GM18867 (cell line): ENCODE measurements at regions not wholly inside any gene's neighbourhood (a gene's known extent, or its start where the extent isn't known, plus 50 kb on each side); places are given as distances from the start of the nearest gene placed in this dataset.

Experiments used
- ATAC-seq: cut with Tn5 transposase; IDR thresholded peaks from one replicate; pipeline ENCODE4 v1.9.1; 2021; ENCODE audit warnings: mild to moderate bottlenecking, moderate library complexity; ENCODE audit not compliant: unreplicated experiment

GRCh38 chr3:182530316-182530715 lies 263.0 kb upstream of the ATP11B start:
- no peak for ATAC-seq

- no peak for ATAC-seq
Measured at GRCh38 chr3:182533394-182533793, 259.9 kb upstream of the ATP11B start.

GRCh38 chr3:182544542-182544941 lies 248.8 kb upstream of the ATP11B start:
- ATAC-seq: no peak

- no peak for ATAC-seq
Measured at GRCh38 chr3:182562274-182562673, 231.0 kb upstream of the ATP11B start.

GRCh38 chr3:182565916-182566796 lies 227.1 kb upstream of the ATP11B start:
- no peak for ATAC-seq

GRCh38 chr3:182567700-182568099 lies 225.6 kb upstream of the ATP11B start:
- no peak for ATAC-seq

GRCh38 chr3:182568261-182568660 lies 225.0 kb upstream of the ATP11B start:
- no peak for ATAC-seq

GRCh38 chr3:182568876-182569275 lies 224.4 kb upstream of the ATP11B start:
- ATAC-seq: no peak

- ATAC-seq: no peak
Measured at GRCh38 chr3:182570946-182571594, 222.2 kb upstream of the ATP11B start.

GRCh38 chr3:182575941-182576340 lies 217.4 kb upstream of the ATP11B start:
- ATAC-seq: no peak

GRCh38 chr3:182583545-182583944 lies 209.8 kb upstream of the ATP11B start:
- ATAC-seq: no peak

- ATAC-seq: no peak
Measured at GRCh38 chr3:182585532-182586150, 207.7 kb upstream of the ATP11B start.

GRCh38 chr3:182592747-182593146 lies 200.6 kb upstream of the ATP11B start:
- ATAC-seq: no peak

GRCh38 chr3:182596676-182597410 lies 196.5 kb upstream of the ATP11B start:
- no peak for ATAC-seq

- ATAC-seq: no peak
Measured at GRCh38 chr3:182597621-182598041, 195.7 kb upstream of the ATP11B start.

- ATAC-seq: no peak
Measured at GRCh38 chr3:182601597-182601996, 191.7 kb upstream of the ATP11B start.

GRCh38 chr3:182603501-182603900 lies 189.8 kb upstream of the ATP11B start:
- ATAC-seq: no peak

- ATAC-seq: no peak
Measured at GRCh38 chr3:182605882-182606611, 187.3 kb upstream of the ATP11B start.

GRCh38 chr3:182606905-182607504 lies 186.3 kb upstream of the ATP11B start:
- no peak for ATAC-seq

- ATAC-seq: no peak
Measured at GRCh38 chr3:182608832-182609231, 184.5 kb upstream of the ATP11B start.
